IMR-90 (cell line): ENCODE measurements at regions not wholly inside any gene's neighbourhood (a gene's known extent, or its start where the extent isn't known, plus 50 kb on each side); places are given as distances from the start of the nearest gene placed in this dataset.

Source experiments
- ATAC-seq: fragments of 200-7000 bp; cut with Tn5 transposase; 2 replicates; pipeline ENCODE4 v1.9.1; 2020; ENCODE audit warnings: low read depth, mild to moderate bottlenecking, moderate library complexity
- BruUV-seq: library from RNA; stranded (reverse); fragments of 400-500 nt; replicated peaks from 2 replicates; lab custom pipeline; 2021; lab: Mats Ljungman, UMichigan
- CTCF ChIA-PET: fragments of 300-600 bp; formaldehyde crosslinking; extraction: SDS; loops from one replicate; lab custom pipeline; 2021; ENCODE audit warnings: antibody characterized with exemption; lab: Yijun Ruan, JAX
- POLR2A ChIA-PET: fragments of 300-600 bp; sonication (Branson Sonifier 250); formaldehyde crosslinking; loops from one replicate; lab custom pipeline; 2022; ENCODE audit warnings: antibody characterized with exemption; ENCODE audit not compliant: unreplicated experiment; lab: Charles Lee
- DNase-seq: peaks from one replicate; pipeline ENCODE4 v3.0.0; 2013
- H2AFZ ChIP-seq: replicated peaks from 2 replicates; pipeline ENCODE3; 2013; ENCODE audit warnings: low read length, mild to moderate bottlenecking; ENCODE audit not compliant: poor library complexity
- H2AK5ac ChIP-seq: 2 replicates; pipeline ENCODE4 v1.6.1; 2013; ENCODE audit warnings: low read depth, low read length, inconsistent platforms
- H2AK9ac ChIP-seq: replicated peaks from 2 replicates; pipeline ENCODE3; 2013; ENCODE audit warnings: mild to moderate bottlenecking, low read depth, low read length, moderate library complexity; ENCODE audit not compliant: poor library complexity
- H2BK120ac ChIP-seq: 2 replicates; pipeline ENCODE4 v1.6.1; 2013; ENCODE audit warnings: low read depth, low read length, inconsistent platforms
- H2BK15ac ChIP-seq: 3 replicates; pipeline ENCODE4 v1.6.1; 2013; ENCODE audit warnings: low read depth, low read length, inconsistent platforms
- H2BK20ac ChIP-seq: 2 replicates; pipeline ENCODE4 v1.6.1; 2013; ENCODE audit warnings: low read depth, mild to moderate bottlenecking, inconsistent platforms, low read length, moderate library complexity
- H2BK5ac ChIP-seq: 2 replicates; pipeline ENCODE4 v1.6.1; 2013; ENCODE audit warnings: mild to moderate bottlenecking, low read depth, low read length, inconsistent platforms; ENCODE audit not compliant: poor library complexity, severe bottlenecking
- H3K14ac ChIP-seq: replicated peaks from 2 replicates; pipeline ENCODE4 v1.6.1; 2013; ENCODE audit warnings: low read depth, low read length, inconsistent platforms
- H3K18ac ChIP-seq: 2 replicates; pipeline ENCODE4 v1.6.1; 2013; ENCODE audit warnings: low read depth, low read length, control low read depth
- H3K23ac ChIP-seq: 2 replicates; pipeline ENCODE4 v1.6.1; 2013; ENCODE audit warnings: low read depth, low read length, inconsistent platforms
- H3K27ac ChIP-seq: 2 replicates; pipeline ENCODE4 v1.5.1; 2013; ENCODE audit warnings: mild to moderate bottlenecking, control low read depth, low read length; ENCODE audit not compliant: insufficient read depth
- H3K27me3 ChIP-seq: 2 replicates; pipeline ENCODE4 v1.6.1; 2013; ENCODE audit warnings: low read length; ENCODE audit not compliant: control insufficient read depth, insufficient read depth
- H3K36me3 ChIP-seq: 2 replicates; pipeline ENCODE4 v1.6.1; 2013; ENCODE audit warnings: low read length, mixed read lengths; ENCODE audit not compliant: control insufficient read depth, insufficient read depth
- H3K4ac ChIP-seq: 2 replicates; pipeline ENCODE4 v1.6.1; 2013; ENCODE audit warnings: low read depth, low read length, inconsistent platforms
- H3K4me1 ChIP-seq: 2 replicates; pipeline ENCODE4 v1.6.1; 2013; ENCODE audit warnings: low read length, mixed read lengths; ENCODE audit not compliant: control insufficient read depth, insufficient read depth
- H3K4me2 ChIP-seq: 2 replicates; pipeline ENCODE4 v1.6.1; 2013; ENCODE audit warnings: low read depth, mild to moderate bottlenecking, control low read depth, low read length, moderate library complexity
- H3K4me3 ChIP-seq: 2 replicates; pipeline ENCODE4 v1.5.1; 2013; ENCODE audit warnings: low read depth, mild to moderate bottlenecking, control low read depth, low read length, moderate library complexity; ENCODE audit not compliant: insufficient read depth
- H3K56ac ChIP-seq: 2 replicates; pipeline ENCODE4 v1.6.1; 2013; ENCODE audit warnings: low read length, inconsistent platforms; ENCODE audit not compliant: insufficient read depth; ENCODE audit errors: extremely low read depth
- H3K79me1 ChIP-seq, 2 experiments: 2 replicates each; pipeline ENCODE4 v1.6.1; 2013; ENCODE audit warnings: low read length in 2 of 2, inconsistent platforms in 1 of 2, low read depth in 1 of 2
- H3K9ac ChIP-seq: 2 replicates; pipeline ENCODE4 v1.6.1; 2013; ENCODE audit warnings: low read depth, low read length, control low read depth
- H3K9me1 ChIP-seq: 2 replicates; pipeline ENCODE4 v1.6.1; 2013; ENCODE audit warnings: low read length, inconsistent platforms; ENCODE audit not compliant: insufficient read depth
- H3K9me3 ChIP-seq: 2 replicates; pipeline ENCODE4 v1.6.1; 2013; ENCODE audit warnings: low read length; ENCODE audit not compliant: control insufficient read depth, insufficient read depth
- H4K20me1 ChIP-seq: 2 replicates; pipeline ENCODE4 v1.6.1; 2013; ENCODE audit warnings: low read length, inconsistent platforms; ENCODE audit not compliant: insufficient read depth
- H4K5ac ChIP-seq: 2 replicates; pipeline ENCODE4 v1.6.1; 2013; ENCODE audit warnings: mild to moderate bottlenecking, low read depth, low read length, control low read depth
- H4K8ac ChIP-seq, 2 experiments: 2 replicates each; pipeline ENCODE4 v1.6.1; 2013; ENCODE audit warnings: low read depth in 2 of 2, low read length in 2 of 2, control low read depth in 1 of 2, inconsistent platforms in 1 of 2
- H4K91ac ChIP-seq: 2 replicates; pipeline ENCODE4 v1.6.1; 2013; ENCODE audit warnings: low read depth, low read length, inconsistent platforms; ENCODE audit not compliant: insufficient read depth
- BHLHE40 ChIP-seq: fragments of 150-350 bp; IDR thresholded peaks from 2 replicates; pipeline ENCODE4 v1.6.1; 2016; ENCODE audit warnings: mild to moderate bottlenecking, low read depth, low read length
- CEBPB ChIP-seq: IDR thresholded peaks from 2 replicates; pipeline ENCODE4 v1.6.1; 2012; ENCODE audit warnings: low read depth, low read length, improper control_type of control experiment
- WGBS, 2 experiments: methylation state at CpG; one replicate each; pipeline versions ENCODE4 v1.1.5 to v1.1.7; 2013; ENCODE audit warnings: missing lambda C conversion rate in 2 of 2; ENCODE audit not compliant: insufficient read length in 1 of 2; ENCODE audit errors: extremely low coverage in 2 of 2; 5-methylcytosine and 5-hydroxymethylcytosine counted together
- dilution Hi-C: fragments of 300-500 bp; cut with HindIII; formaldehyde crosslinking; loops from one replicate; pipeline ENCODE4 v1.14.3; 2018; ENCODE audit warnings: low sequenced_read_pairs; ENCODE audit not compliant: unreplicated experiment
- in situ Hi-C: fragments of 300-500 bp; cut with MboI; formaldehyde crosslinking; loops from 3 replicates; pipeline ENCODE4 v1.14.3; 2019; ENCODE audit warnings: low sequenced_read_pairs, inconsistent platforms, mixed read lengths
- intact Hi-C: fragments of 100-400 bp; cut with micrococcal nuclease; formaldehyde crosslinking; loops from 2 replicates; pipeline ENCODE4 v1.10.0; 2022

DNA sequence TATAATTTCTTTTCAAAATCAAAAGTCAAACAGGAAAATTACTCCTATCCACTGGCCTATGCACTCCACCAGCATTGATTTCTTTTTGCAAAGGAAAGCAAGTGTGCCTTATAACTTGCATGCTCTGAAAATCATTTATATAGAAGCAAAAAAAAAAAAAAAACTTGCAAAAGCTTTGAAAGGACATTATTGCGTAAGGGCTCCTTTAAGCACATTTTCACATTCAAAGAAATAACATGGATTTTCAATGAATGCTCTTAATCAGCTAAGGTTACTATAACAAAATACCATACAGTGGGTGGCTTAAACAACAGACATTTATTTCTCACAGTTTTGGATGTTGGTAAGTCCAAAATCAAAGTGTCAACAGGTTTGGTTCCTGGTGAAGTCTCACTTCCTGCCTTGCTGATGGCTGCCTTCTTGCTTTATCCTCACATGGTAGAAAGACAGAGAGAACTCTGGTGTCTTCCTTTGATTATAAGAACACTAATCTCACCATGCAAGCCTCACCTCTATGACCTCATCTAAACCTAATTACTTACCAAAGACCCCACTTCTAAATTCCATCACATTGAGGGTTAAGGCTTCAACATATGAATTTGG lies 755.2 kb upstream of the CDH10 start:
- Histone ChIP-seq H2AK9ac (no peak overlapping the region), H2BK5ac (no peak overlapping the region), H3K36me3 (no peaks in the 10 kb centered on the region), H3K4me2 (no peak overlapping the region), H4K5ac (no peak overlapping the region), H3K27ac (no peak overlapping the region), H3K14ac (no peak overlapping the region), H3K27me3 (no peaks in the 10 kb centered on the region), H2AFZ (no peak overlapping the region), H3K4me1 (no peaks in the 10 kb centered on the region), H4K8ac (no peak overlapping the region), H3K4me3 (no peak overlapping the region), H3K56ac (no peak overlapping the region), H3K79me1 (no peaks in the 10 kb centered on the region), H3K9me3 (peaks cover 2% of the 10 kb centered on the region), H2BK15ac (no peak overlapping the region), H4K91ac (no peak overlapping the region), H3K18ac (no peak overlapping the region), H2BK20ac (no peak overlapping the region), H3K9ac (no peak overlapping the region), H4K20me1 (no peaks in the 10 kb centered on the region), H2AK5ac (no peak overlapping the region), H3K4ac (no peak overlapping the region), H3K9me1 (no peaks in the 10 kb centered on the region), H3K23ac (no peak overlapping the region), H2BK120ac (no peak overlapping the region)
- POLR2A ChIA-PET = no interaction called here
- BruUV-seq = no TSS peak
- DNase-seq (no peak), ATAC-seq (no peak)
- CTCF ChIA-PET = no interaction called here
- WGBS, 2 experiments = no CpG with 5 or more reads among the region's 1 CpG
- intact Hi-C loops = no loop called here
- in situ Hi-C loops = no loop called here
- no peak for TF ChIP-seq BHLHE40
- TF ChIP-seq CEBPB = peak; percentile 43
- dilution Hi-C loops = no loop called here
